GM12872 (cell line): ENCODE measurements at regions not wholly inside any gene's neighbourhood (a gene's known extent, or its start where the extent isn't known, plus 50 kb on each side); places are given as distances from the start of the nearest gene placed in this dataset.

ENCODE experiments used
- TF ChIP-seq, protein P1 (sequence below): IDR thresholded peaks from 3 replicates; pipeline ENCODE4 v1.5.1; 2011; ENCODE audit warnings: low read depth, mild to moderate bottlenecking, low read length, moderate library complexity; ENCODE audit not compliant: insufficient read depth

DNA sequence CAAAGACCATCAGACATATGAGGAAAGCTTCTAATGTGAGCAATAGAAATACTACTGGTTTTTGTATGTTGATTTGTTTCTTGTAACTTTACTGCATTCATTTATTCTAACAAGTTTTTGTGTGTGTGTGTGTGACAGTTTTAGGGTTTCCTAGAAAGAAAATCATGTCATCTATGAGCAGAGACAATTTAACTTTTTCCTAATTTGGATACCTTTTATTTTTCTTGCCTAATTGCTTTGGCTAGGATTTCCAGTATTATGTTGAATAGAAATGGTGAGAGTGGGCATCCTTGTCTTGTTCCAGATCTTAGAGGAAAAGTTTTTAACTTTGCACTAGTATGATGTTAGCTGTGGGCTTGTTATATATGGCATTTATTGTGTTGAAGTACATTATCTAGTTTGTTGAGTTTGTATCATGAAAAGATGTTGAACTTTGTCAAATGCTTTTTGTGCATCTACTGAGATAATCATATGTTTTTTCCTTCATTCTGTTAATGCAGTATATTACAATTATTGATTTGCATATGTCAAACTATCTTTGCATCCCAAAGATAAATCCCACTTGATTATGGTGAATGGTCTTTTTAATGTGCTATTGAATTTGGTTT lies 117.3 kb upstream of the CDC42EP3 start:
- TF ChIP-seq, protein P1, sequence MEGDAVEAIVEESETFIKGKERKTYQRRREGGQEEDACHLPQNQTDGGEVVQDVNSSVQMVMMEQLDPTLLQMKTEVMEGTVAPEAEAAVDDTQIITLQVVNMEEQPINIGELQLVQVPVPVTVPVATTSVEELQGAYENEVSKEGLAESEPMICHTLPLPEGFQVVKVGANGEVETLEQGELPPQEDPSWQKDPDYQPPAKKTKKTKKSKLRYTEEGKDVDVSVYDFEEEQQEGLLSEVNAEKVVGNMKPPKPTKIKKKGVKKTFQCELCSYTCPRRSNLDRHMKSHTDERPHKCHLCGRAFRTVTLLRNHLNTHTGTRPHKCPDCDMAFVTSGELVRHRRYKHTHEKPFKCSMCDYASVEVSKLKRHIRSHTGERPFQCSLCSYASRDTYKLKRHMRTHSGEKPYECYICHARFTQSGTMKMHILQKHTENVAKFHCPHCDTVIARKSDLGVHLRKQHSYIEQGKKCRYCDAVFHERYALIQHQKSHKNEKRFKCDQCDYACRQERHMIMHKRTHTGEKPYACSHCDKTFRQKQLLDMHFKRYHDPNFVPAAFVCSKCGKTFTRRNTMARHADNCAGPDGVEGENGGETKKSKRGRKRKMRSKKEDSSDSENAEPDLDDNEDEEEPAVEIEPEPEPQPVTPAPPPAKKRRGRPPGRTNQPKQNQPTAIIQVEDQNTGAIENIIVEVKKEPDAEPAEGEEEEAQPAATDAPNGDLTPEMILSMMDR: no peak

DNA sequence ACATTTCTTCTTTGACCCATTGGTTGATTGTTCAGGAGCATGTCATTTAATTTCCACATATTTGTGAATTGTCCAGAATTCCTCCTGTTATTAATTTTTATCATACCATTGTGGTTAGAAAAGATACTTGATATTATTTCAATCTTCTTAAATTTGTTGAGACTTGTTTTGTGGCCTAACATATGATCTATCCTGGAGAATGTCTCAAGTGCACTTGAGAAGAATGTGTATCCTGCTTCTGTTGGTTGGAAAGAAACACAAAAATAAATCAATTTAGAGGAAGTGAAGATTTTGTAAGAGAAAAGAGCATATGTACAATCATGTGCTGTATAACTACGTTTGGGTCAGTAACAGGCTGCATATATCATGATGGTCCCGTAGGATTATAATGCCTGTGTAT lies 118.6 kb upstream of the CDC42EP3 start:
- TF ChIP-seq, protein P1: no peak

- TF ChIP-seq, protein P1: no peak
Measured at GRCh38 chr2:37790462-37790861, 119.0 kb upstream of the CDC42EP3 start.

DNA sequence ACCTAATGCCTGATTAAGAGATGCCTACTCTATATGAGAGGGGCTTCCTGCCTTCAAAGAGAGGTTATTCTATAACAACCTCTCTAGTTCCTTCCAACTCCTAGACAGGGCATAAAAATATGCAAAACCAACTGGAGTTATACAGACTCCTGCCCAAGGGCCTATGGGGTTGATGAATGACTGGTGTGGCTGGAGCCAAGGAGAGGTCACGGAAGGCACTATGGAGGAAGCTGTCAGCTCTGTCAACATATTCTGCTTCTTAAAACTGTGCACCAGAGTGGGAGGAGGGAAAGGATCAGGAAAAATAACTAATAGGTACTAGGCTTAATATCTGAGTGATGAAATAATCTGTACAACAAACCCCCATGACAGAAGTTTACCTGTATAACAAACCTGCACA lies 120.9 kb upstream of the CDC42EP3 start:
- TF ChIP-seq, protein P1: no peak

GRCh38 chr2:37793004-37793403 lies 121.6 kb upstream of the CDC42EP3 start:
- TF ChIP-seq, protein P1: no peak

- TF ChIP-seq, protein P1: no peak
Measured at GRCh38 chr2:37794717-37795116, 123.3 kb upstream of the CDC42EP3 start.

- TF ChIP-seq, protein P1: no peak
Measured at GRCh38 chr2:37795456-37795855, 124.0 kb upstream of the CDC42EP3 start.

GRCh38 chr2:37795938-37796337 lies 124.5 kb upstream of the CDC42EP3 start:
- TF ChIP-seq, protein P1: no peak
